Transverse colon (tissue), 3 donors: ENCODE measurements at regions not wholly inside any gene's neighbourhood (a gene's known extent, or its start where the extent isn't known, plus 50 kb on each side); places are given as distances from the start of the nearest gene placed in this dataset.

Experiments used
- POLR2A ChIP-seq: fragments of 450-650 bp; IDR thresholded peaks from one replicate; pipeline ENCODE4 v1.6.1; 2016; ENCODE audit warnings: antibody characterized with exemption, mild to moderate bottlenecking, moderate library complexity
- TF ChIP-seq, protein P1 (sequence below), 5 experiments: fragments of 200-600 bp in 3 of 5; fragments of 450-650 bp in 2 of 5; sonication (generic) in 3 of 5; IDR thresholded peaks; 1 replicate in 2 of 5; 2 replicates in 3 of 5; pipeline ENCODE4 v1.5.1; 2016 to 2017; ENCODE audit warnings: antibody characterized with exemption in 5 of 5, inconsistent platforms in 3 of 5, mild to moderate bottlenecking in 2 of 5, moderate library complexity in 1 of 5

DNA sequence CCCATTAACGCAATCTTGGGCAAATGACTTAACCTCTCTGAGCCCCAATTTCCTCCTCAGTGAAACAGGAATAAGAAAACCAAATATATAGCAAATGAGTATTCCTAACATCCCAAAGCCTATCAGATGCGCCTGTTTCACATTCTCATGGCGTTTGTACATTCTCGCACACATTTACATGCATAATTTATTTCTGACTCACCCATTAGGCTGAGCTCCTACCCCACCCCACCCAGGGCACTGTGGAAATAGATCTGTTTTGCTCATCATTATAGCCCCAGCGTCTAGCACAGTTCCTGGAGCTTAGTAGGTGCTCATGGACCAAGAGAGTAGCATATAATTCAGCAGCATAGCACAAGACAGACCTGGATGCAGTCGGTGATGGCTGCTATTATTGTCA, 146.1 kb upstream of the VANGL1 start:
- TF ChIP-seq POLR2A = no peak
- TF ChIP-seq, protein P1, sequence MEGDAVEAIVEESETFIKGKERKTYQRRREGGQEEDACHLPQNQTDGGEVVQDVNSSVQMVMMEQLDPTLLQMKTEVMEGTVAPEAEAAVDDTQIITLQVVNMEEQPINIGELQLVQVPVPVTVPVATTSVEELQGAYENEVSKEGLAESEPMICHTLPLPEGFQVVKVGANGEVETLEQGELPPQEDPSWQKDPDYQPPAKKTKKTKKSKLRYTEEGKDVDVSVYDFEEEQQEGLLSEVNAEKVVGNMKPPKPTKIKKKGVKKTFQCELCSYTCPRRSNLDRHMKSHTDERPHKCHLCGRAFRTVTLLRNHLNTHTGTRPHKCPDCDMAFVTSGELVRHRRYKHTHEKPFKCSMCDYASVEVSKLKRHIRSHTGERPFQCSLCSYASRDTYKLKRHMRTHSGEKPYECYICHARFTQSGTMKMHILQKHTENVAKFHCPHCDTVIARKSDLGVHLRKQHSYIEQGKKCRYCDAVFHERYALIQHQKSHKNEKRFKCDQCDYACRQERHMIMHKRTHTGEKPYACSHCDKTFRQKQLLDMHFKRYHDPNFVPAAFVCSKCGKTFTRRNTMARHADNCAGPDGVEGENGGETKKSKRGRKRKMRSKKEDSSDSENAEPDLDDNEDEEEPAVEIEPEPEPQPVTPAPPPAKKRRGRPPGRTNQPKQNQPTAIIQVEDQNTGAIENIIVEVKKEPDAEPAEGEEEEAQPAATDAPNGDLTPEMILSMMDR (IDR thresholded peaks at IDR 0.05) = no peak
